ENCODE measurements at regions not wholly inside any gene's neighbourhood (a gene's known extent, or its start where the extent isn't known, plus 50 kb on each side); places are given as distances from the start of the nearest gene placed in this dataset.

DNA sequence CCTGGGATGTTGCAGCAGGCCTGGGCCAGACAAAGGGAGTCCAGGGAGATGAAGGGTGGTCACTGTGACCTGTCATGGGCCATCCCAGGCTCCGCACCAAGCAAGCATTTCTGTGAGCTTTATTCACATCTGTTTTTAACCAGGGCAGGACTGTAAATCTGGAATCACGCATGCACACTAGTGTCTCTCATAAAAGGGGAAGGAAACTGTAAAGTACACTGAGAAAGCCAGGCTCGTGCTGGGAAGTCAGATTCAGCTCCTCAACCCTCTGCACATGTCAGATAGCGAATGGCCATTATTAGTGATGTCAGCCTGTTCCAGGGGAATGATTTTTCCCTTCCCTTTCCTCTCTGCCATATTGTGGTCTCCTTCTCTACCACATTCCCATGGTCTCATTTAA, 818.6 kb upstream of the RAB6C start:
- no peak overlapping the region for H3K27ac ChIP-seq
- no peak overlapping the region for H3K4me3 ChIP-seq
- no peaks in the 10 kb centered on the region for H3K36me3 ChIP-seq
- H3K4me1 ChIP-seq, result no peaks in the 10 kb centered on the region
- H3K27me3 ChIP-seq, result no peaks in the 10 kb centered on the region
- TF ChIP-seq, protein P1, sequence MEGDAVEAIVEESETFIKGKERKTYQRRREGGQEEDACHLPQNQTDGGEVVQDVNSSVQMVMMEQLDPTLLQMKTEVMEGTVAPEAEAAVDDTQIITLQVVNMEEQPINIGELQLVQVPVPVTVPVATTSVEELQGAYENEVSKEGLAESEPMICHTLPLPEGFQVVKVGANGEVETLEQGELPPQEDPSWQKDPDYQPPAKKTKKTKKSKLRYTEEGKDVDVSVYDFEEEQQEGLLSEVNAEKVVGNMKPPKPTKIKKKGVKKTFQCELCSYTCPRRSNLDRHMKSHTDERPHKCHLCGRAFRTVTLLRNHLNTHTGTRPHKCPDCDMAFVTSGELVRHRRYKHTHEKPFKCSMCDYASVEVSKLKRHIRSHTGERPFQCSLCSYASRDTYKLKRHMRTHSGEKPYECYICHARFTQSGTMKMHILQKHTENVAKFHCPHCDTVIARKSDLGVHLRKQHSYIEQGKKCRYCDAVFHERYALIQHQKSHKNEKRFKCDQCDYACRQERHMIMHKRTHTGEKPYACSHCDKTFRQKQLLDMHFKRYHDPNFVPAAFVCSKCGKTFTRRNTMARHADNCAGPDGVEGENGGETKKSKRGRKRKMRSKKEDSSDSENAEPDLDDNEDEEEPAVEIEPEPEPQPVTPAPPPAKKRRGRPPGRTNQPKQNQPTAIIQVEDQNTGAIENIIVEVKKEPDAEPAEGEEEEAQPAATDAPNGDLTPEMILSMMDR (IDR thresholded peaks at IDR 0.05), result no peak
- TF ChIP-seq EP300 (IDR thresholded peaks at IDR 0.05) (peak in 1 of 2 donors; percentile 43), POLR2A (IDR thresholded peaks at IDR 0.05) (no peak)
- 71 to 83% methylated on average over 4 of the region's 4 CpGs for WGBS, 2 donors
- H3K9me3 ChIP-seq, result no peaks in the 10 kb centered on the region
- no peak for DNase-seq (ENCODE audit: low spot score in 2 of 2)

DNA sequence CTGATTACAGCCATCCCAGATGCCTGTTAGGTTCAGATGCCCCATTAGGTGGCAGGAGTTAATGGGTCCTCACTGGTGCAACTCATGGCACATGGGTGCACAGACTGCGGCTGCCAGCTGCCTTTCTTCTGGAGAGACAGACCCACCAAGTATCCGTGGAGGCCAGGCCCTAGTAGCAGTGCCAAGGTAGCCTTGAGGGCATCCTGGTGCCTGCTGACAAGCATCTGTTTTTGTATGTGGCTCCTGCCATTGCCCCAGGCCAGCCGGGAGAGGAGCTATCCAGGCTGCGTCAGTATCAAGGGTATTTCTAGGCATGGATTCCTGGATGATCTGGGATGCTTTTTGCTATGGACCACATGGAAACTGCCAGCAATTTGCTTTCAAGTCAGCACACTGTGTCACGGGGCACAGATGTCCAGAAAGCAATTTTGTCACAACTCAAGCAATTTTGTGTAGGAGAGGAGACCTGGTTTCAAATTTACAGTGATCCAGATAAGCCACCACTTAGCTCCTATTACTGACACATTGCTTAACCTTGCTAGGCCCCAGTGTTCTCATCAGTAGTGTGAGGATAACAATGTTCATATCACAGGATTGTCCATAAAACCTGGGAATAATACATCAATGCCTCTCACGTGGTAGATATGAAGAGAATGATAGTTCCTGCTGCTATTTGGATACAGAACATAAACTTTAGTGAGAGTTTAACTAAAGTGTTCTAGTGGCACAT, 815.1 kb upstream of the RAB6C start:
- H3K27me3 ChIP-seq, result no peaks in the 10 kb centered on the region
- DNase-seq (ENCODE audit: low spot score in 2 of 2), result no peak
- H3K36me3 ChIP-seq, result no peaks in the 10 kb centered on the region
- 52 to 61% methylated on average over 2 to 6 of the region's 6 CpGs for WGBS, 2 donors
- H3K4me1 ChIP-seq, result no peaks in the 10 kb centered on the region
- TF ChIP-seq EP300 (IDR thresholded peaks at IDR 0.05), result no peak
- no peak for TF ChIP-seq POLR2A (IDR thresholded peaks at IDR 0.05)
- TF ChIP-seq, protein P1 (IDR thresholded peaks at IDR 0.05), result no peak
- no peak overlapping the region for H3K27ac ChIP-seq
- no peak overlapping the region for H3K4me3 ChIP-seq
- H3K9me3 ChIP-seq, result no peaks in the 10 kb centered on the region

DNA sequence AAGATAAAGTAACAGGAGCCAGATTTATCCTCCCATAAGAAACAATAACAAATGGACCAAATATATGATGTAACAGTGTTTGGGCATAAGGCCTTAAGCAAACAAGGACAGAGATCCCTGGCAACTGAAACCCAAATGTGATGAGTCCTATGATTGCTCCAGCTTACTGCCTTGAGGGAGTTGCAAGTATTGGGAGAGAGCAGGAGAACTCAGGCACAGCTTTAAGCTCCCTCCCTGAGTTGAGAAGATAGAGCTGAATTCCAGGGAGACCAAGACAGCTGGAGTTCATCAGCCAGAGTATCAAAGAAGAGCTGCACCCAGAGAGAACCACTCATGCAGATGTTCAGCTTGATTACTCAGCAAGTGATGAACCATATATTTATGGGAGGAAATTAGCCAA, 814.5 kb upstream of the RAB6C start:
- Histone ChIP-seq H3K27ac (no peak overlapping the region), H3K4me3 (no peak overlapping the region), H3K27me3 (no peaks in the 10 kb centered on the region), H3K4me1 (no peaks in the 10 kb centered on the region), H3K9me3 (no peaks in the 10 kb centered on the region), H3K36me3 (no peaks in the 10 kb centered on the region)
- DNase-seq (ENCODE audit: low spot score in 2 of 2), result no peak
- TF ChIP-seq, protein P1 (IDR thresholded peaks at IDR 0.05), result no peak
- no peak for TF ChIP-seq POLR2A (IDR thresholded peaks at IDR 0.05)

DNA sequence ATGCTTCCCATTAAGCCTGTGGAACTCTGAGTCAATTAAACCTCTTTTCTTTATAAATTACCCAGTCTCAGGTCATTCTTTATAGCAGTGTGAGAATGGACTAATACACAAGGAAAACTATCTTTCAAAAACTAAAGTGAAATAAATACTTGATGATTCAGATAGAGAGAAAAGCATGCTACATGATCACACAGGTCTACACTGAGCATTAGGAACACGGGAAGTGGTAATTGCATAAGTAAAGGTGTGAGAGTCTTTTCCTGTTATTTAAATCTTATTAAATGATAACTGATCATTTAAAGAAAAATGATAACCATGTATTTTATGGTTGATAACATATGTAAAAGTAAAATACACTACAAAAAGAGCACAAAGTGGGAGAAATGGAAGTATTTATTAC, 812.0 kb upstream of the RAB6C start:
- Histone ChIP-seq H3K27me3 (no peaks in the 10 kb centered on the region), H3K4me3 (no peak overlapping the region), H3K9me3 (no peaks in the 10 kb centered on the region), H3K4me1 (no peaks in the 10 kb centered on the region), H3K36me3 (no peaks in the 10 kb centered on the region), H3K27ac (no peak overlapping the region)
- no peak for DNase-seq (ENCODE audit: low spot score in 2 of 2)
- 93 to 98% methylated on average over 1 of the region's 1 CpG for WGBS, 2 donors
- TF ChIP-seq POLR2A (IDR thresholded peaks at IDR 0.05) (no peak), EP300 (IDR thresholded peaks at IDR 0.05) (no peak)
- TF ChIP-seq, protein P1 (IDR thresholded peaks at IDR 0.05), result no peak

DNA sequence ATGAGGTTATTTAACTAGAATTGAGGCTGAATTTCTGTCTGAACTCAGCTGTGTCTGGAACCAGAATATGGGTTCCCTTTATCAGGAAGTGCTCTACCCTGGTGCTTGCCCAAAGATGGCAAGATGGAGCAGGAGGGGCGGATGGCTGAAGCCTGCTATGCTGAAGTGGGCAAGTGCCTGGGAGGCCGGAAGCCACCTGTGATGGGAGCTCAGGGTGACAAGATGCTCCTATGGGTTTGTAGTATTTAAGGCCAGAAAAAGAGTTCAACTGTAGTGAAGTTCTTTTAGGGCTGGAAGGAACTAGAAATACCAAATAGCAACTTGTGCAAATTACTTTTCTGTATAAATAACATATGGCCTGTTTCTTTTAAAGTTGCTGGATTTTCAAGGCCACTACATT, 808.9 kb upstream of the RAB6C start:
- Histone ChIP-seq H3K36me3 (no peaks in the 10 kb centered on the region), H3K4me3 (no peak overlapping the region), H3K27ac (no peak overlapping the region), H3K27me3 (no peaks in the 10 kb centered on the region), H3K4me1 (no peaks in the 10 kb centered on the region), H3K9me3 (peaks cover 0 to 6% (median 0%) of the 10 kb centered on the region in 4 donors)
- TF ChIP-seq POLR2A (IDR thresholded peaks at IDR 0.05) (no peak), EP300 (IDR thresholded peaks at IDR 0.05) (no peak)
- TF ChIP-seq, protein P1 (IDR thresholded peaks at IDR 0.05), result no peak
- WGBS, 2 donors, result 96 to 100% methylated on average over 2 of the region's 2 CpGs
- DNase-seq (ENCODE audit: low spot score in 2 of 2), result no peak
